ENCODE measurements at regions not wholly inside any gene's neighbourhood (a gene's known extent, or its start where the extent isn't known, plus 50 kb on each side); places are given as distances from the start of the nearest gene placed in this dataset.

DNA sequence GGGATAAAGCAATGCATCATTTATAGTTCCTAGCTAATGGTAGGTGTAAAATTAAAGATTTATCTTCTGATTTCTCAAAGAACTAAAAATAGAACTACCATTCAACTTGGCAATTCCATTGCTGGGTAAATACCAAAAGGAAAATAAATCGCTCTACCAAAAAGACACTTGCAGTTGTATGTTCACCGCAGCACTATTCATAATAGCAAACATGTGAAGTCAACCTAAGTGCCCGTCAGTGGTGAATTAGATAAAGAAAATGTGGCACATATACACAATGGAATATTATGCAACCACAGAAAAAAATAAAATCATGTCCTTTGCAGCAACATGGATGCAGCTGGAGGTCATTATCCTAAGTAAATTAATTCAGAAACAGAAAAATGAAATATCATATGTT lies 192.8 kb upstream of the ADRA1D start:
- TF ChIP-seq CTCF (IDR thresholded peaks at IDR 0.05 in 8 of 11, conservative IDR thresholded peaks at IDR 0.05 in 3 of 11) (no peak), POLR2AphosphoS5 (IDR thresholded peaks at IDR 0.05) (no peak), POLR2A (IDR thresholded peaks at IDR 0.05) (no peak)
